ENCODE measurements at regions not wholly inside any gene's neighbourhood (a gene's known extent, or its start where the extent isn't known, plus 50 kb on each side); places are given as distances from the start of the nearest gene placed in this dataset.
A peak's percentile ranks its signal among the peaks of the same experiment; 100 is the strongest.

DNA sequence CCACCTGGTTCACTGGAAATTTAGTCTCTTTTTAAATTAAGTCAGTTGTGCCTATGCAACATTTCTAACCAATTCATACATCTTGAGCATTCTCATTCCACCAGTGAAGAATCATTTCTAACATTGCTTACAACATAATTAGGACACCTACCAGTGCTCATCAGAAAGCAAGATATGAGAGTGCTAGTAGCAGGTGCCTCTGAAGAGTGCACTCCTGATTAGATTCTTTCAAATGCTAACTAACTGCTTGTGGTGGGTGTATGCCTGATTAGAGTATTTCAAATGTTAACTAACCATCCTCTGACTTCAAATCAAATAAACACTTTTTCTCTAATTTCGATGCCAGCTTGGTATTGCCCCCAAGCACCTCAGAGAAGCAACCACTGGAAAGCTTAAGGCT, 124.3 kb upstream of the DNAJC10 start:
- Histone ChIP-seq H3K4me3 (no peak overlapping the region), H3K9me3 (no peaks in the 10 kb centered on the region), H3K36me3 (no peaks in the 10 kb centered on the region), H3K27me3 (no peaks in the 10 kb centered on the region), H3K27ac (no peak overlapping the region), H3K4me1 (no peaks in the 10 kb centered on the region)
- intact Hi-C loops (cut with DNase I; ENCODE audit: low total_unique reads): no loop called here
- TF ChIP-seq, protein P1, sequence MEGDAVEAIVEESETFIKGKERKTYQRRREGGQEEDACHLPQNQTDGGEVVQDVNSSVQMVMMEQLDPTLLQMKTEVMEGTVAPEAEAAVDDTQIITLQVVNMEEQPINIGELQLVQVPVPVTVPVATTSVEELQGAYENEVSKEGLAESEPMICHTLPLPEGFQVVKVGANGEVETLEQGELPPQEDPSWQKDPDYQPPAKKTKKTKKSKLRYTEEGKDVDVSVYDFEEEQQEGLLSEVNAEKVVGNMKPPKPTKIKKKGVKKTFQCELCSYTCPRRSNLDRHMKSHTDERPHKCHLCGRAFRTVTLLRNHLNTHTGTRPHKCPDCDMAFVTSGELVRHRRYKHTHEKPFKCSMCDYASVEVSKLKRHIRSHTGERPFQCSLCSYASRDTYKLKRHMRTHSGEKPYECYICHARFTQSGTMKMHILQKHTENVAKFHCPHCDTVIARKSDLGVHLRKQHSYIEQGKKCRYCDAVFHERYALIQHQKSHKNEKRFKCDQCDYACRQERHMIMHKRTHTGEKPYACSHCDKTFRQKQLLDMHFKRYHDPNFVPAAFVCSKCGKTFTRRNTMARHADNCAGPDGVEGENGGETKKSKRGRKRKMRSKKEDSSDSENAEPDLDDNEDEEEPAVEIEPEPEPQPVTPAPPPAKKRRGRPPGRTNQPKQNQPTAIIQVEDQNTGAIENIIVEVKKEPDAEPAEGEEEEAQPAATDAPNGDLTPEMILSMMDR (IDR thresholded peaks at IDR 0.05): no peak
- WGBS, 5 donors: 26 to 62% (median 37%) methylated on average over 1 of the region's 1 CpG
- DNase-seq: no peak

DNA sequence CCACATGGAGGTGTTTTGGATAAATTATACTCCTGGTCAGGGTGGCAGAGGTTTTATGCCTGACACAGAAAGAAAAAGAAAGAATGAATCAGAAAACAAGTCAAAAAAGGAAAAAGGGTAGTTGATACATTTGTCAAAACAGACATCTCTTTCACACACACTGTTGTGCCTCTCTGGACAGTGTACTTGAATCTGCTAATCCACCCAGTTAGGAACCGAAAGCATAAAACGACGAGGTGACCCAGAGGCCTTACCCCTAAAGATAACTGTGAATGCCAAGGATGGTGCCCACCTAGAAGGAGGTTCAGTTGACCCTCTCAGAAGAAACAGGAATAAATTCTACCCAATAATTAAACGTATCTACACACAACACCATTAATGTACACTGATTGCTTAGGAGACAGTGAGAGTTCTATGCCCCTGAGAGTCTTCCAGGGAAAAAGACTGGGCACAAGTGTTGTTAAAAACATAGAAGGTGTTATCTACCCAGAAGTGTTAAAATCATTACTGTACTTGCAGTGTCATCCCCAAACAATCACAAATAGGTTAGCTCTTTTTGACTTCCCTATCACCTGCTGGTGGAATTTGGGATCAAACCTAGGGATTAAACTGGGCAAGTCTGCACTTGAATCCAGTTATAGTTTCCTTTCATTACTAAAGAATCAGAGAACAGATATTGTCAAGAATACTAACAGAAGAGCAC, 123.2 kb upstream of the DNAJC10 start:
- no peak for DNase-seq
- WGBS, 5 donors: 68 to 86% (median 83%) methylated on average over 4 of the region's 4 CpGs
- intact Hi-C loops (cut with DNase I; ENCODE audit: low total_unique reads): no loop called here

DNA sequence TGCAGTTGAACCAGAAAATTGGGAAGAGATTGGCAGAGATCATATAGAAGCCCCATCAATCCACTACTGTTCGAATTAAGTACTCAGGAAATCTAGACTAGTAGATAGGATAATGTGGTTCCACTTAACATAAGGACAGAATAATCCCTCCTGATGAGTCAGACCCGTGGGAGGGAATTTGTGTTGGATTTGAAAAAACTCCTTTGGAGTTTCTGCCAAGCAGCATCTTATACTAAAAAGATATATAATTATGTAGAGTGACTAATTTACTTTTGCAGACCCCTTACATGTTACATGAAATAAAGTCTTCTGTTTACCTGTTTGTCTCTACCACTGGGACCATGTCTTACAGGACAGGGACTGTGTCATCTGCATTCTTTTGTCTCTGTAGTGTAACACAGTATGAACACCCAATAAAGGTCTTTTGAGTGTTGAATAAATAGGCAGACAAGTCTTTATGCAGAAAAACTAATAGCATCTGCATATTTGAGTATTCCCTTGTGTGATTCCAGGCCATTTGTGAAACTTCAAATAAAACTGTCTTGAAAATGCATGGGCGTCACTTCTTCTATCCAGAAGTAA, 122.6 kb upstream of the DNAJC10 start:
- DNase-seq: peak in 1 of 2 donors; percentile 35
- Histone ChIP-seq H3K4me1 (no peaks in the 10 kb centered on the region), H3K27me3 (no peaks in the 10 kb centered on the region), H3K4me3 (no peak overlapping the region), H3K36me3 (no peaks in the 10 kb centered on the region), H3K9me3 (no peaks in the 10 kb centered on the region), H3K27ac (no peak overlapping the region)
- intact Hi-C loops (cut with DNase I; ENCODE audit: low total_unique reads): no loop called here
- WGBS, 5 donors: 48 to 62% (median 60%) methylated on average over 3 of the region's 3 CpGs
- TF ChIP-seq, protein P1 (IDR thresholded peaks at IDR 0.05): no peak
- TF ChIP-seq POLR2AphosphoS5 (IDR thresholded peaks at IDR 0.05) (no peak), EP300 (IDR thresholded peaks at IDR 0.05) (no peak), POLR2A (IDR thresholded peaks at IDR 0.05) (no peak)

More for the DNA sequence above, 123.2 kb upstream of the DNAJC10 start:
- no peaks in the 10 kb centered on the region for H3K36me3 ChIP-seq
- no peak overlapping the region for H3K27ac ChIP-seq
- no peaks in the 10 kb centered on the region for H3K9me3 ChIP-seq
- TF ChIP-seq POLR2A (IDR thresholded peaks at IDR 0.05) (no peak), EP300 (IDR thresholded peaks at IDR 0.05) (no peak), POLR2AphosphoS5 (IDR thresholded peaks at IDR 0.05) (no peak)
- TF ChIP-seq, protein P1 (IDR thresholded peaks at IDR 0.05): no peak
- no peak overlapping the region for H3K4me3 ChIP-seq
- no peaks in the 10 kb centered on the region for H3K4me1 ChIP-seq
- no peaks in the 10 kb centered on the region for H3K27me3 ChIP-seq

DNA sequence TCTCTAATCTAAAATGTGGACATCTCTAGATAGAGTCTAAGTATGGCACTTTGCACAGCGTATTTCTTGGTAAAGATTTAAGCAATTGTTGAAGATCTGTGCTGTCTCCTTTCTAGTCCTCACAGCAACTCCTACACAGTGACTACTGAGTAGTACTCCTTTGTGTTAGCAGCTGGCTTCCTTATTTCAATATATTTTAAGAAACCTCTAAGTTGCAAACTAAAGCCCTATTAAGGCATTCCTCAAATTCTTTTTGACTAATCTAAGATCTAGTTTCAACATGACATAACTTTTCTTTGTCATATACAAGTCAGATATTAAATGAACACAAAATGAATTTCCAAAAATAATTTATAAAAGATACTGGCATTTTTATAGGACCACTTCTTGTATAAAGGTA, 121.8 kb upstream of the DNAJC10 start:
- WGBS, 5 donors: 81 to 95% (median 88%) methylated on average over 1 of the region's 1 CpG

More for the DNA sequence above, 121.8 kb upstream of the DNAJC10 start:
- no peaks in the 10 kb centered on the region for H3K4me1 ChIP-seq
- TF ChIP-seq, protein P1 (IDR thresholded peaks at IDR 0.05): no peak
- TF ChIP-seq EP300 (IDR thresholded peaks at IDR 0.05) (no peak), POLR2AphosphoS5 (IDR thresholded peaks at IDR 0.05) (no peak), POLR2A (IDR thresholded peaks at IDR 0.05) (no peak)
- no peaks in the 10 kb centered on the region for H3K9me3 ChIP-seq
- H3K27ac ChIP-seq: no peak overlapping the region
- intact Hi-C loops (cut with DNase I; ENCODE audit: low total_unique reads): no loop called here
- H3K36me3 ChIP-seq: no peaks in the 10 kb centered on the region
- no peaks in the 10 kb centered on the region for H3K27me3 ChIP-seq
- no peak overlapping the region for H3K4me3 ChIP-seq
- no peak for DNase-seq

All from stomach (tissue), 8 donors.